Limb (tissue), 2 donors: ENCODE measurements at regions not wholly inside any gene's neighbourhood (a gene's known extent, or its start where the extent isn't known, plus 50 kb on each side); places are given as distances from the start of the nearest gene placed in this dataset.

ENCODE experiments used
- DNase-seq, 2 donors: peaks; one replicate each; pipeline ENCODE4 v3.0.0-alpha.2; 2016; ENCODE audit errors: extremely low spot score in 2 of 2

DNA sequence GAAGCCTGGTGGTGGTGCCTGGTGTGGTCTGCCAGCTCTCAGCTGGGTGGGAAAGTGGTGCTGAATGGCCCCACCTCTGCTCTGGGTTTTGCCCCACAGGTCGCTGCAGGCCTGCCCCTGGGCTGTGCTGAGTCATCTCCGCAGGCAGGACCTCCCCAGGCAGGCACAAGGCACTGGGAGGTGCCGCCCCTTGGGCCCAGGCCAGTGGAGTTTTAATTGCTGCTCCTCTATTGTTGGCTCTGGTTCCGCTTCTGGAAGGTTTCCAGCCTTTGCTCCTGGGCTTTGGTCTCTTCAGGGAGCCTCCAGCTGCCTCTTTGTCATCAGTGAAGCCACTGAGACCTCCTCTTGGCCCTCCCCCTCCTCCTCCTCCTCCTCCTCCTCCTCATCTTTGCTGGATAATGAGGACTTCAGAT is 180.3 kb upstream of the GRB10 start:
- no peak for DNase-seq

DNA sequence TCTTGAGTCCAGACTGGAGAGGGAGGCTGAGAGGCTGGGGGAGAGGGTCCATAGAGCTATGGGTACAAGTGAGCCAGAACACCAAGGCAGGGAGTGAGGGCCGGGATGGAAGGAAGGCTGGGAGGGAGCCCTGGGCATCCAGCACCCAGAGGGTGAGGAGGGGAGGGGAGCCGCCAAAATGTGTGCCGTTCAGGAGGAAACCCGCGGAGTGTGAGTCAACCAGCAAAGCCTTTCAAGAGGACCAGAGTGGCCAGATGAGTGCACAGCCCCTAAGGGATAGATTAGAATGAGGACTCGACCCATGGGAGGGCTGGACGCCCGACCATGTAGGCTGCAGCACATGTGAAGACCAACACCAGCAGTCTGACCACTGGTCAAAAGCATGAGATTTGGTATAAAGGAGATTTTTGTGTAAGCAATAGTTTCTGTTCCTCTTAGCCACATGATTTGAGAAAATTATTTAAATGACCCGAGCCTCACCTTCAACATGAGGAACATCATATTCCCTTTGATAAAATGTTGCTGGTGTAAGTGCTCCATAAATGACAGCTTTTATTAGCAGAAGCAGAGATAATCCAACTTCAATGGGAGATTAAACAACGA is 179.7 kb upstream of the GRB10 start:
- no peak for DNase-seq

DNA sequence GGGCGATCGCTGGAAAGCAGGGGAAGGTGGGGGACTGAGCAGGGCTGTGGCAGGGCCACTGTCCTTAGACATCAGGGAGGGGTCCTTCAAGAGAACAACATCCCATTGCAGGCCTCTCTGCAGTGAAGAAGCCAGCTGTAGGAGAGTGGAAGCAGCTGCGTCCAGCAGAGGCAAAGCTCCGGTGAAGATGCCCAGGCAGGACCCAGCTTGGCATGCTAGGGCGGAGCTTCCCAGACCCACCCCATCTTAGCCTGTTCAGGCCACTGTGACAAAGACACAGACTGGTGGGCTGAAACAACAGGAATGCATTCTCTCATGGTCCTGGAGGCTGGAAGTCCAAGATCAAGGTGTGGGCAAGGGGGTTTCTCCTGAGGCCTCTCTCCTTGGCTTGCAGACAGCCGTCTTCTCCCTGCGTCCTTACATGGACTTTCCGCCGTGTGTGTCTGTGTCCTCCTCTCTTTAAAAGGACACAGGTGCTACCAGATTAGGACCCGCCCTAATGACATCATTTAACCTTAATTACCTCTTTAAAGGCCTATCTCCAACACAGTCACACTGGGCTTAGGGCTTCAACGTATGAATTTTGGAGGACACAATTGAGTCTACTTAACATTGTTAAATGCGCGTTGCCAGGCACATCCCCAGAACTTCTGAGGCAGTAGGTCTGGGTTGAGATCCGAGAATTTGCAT is 178.1 kb upstream of the GRB10 start:
- no peak for DNase-seq

DNA sequence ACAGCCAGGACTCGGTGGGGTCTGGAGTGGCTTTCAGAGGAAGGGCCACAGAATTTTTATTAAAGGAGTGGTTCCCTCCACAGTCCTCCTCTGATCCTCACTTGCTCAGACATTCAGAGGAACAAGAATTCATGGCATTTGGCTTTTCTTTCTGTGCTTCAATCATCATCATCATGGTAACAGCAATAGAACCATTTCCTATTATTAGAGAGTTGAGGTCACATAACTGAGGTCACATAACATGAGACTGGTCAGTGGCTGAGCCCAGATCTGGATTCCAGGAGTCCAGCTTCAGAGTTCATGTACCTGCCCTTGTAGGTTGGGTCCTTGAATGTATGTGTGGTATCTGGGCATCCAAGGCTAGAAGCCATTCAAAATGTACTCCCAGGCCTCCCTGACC is 177.3 kb upstream of the GRB10 start:
- no peak for DNase-seq

DNA sequence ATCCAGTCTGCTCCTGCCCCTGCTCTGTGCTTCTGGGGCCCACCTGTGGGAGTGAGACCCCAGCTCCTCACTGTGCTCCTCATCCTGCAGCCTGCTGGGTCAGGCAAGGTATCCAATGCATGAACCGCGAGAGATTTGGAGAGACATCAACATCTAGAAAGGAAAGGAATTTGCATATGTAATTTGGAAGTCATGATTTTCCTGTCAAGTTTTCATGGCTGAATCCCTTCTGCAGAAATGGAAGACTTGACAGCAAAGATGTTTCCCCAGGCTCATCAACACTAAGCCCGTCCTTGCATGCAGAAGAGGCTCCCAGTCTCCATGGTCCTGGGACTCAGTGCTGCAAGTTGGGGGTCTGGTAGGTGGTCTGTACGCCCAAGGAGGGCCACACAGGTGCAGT is 176.9 kb upstream of the GRB10 start:
- DNase-seq: no peak

DNA sequence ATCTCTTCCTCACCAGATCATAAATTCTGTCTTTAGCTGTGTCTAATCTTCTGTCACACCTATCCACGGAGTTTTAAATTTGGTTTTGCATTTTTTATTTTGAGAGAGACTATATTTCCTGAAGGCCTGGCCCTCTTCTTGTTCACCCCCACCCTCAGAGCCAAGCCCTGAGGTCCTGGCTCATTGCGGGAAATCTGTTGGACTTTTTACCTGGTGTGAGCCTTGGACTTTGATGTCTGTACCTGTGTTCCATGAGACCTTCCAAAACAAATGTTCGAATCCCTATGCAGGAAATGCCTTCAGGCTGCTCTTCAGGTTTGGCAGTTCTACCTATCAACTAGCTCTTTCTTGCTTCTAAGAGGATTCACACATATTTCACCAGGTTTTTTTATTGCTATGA is 175.2 kb upstream of the GRB10 start:
- DNase-seq: no peak

DNA sequence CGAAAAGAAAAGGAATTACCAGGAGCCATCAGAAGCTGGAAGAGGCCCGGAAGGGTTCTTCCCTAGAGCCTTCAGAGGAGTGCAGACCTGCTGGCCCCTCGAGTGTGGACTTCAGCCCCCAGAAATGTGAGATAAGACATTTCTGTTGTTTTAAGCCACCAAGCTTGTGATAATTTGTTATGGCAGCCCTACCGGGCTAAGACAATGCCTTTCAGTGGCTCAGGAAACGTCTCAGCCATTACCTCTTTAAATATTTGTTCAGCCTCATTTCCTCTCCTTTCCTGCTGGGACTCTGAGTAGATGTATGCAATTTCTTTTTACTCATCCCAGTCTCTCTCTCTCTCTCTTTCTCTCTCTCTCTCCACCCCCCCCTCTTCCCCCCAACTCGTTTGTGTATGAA is 174.7 kb upstream of the GRB10 start:
- no peak for DNase-seq

DNA sequence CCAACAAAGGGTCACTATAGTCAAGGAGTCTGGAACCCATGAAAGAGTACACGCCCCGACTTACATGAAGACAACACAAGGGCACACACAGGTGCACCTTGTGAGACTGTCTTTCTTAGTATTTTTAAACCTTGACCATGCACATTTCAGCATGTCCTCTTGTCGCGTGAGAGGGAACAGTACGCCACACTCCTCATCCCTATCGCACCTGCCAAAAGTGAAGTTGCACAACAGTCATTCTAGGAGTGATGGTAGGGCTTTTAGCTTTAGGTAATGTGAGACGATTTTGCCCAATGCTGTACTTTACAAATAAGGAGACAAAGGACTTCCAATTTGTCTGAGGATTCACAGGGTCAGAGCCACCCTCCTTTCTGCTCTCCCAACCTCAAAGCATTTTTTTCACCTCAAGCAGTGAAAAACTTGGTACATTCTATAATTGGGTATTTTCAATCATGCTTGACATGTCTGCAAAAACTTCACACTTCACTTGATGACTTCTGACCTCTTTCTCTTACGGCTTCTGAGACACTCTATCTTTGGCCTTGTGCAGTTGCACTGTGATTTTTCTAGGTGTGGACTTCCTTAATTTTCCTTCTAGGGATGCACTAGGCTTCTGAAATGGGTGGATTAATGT is 173.9 kb upstream of the GRB10 start:
- no peak for DNase-seq

DNA sequence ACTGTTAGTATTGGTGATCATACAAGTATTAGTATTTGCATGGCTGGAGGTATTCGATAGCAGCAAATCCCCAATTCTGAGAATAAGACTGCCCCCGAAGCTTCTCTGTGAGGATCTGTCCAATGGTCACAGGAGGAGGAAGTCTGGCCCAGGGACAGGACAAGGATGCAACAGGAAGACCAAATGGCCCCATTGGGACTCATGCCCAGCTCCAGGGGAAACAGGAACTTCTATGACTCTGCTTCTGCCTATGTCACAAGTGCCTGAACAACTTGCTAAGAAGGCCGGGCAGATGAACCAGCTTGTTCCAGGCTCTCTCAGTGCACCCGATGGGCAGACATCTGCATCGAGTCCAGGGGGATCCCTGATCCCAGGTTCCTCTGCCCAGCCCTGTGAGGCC is 172.0 kb upstream of the GRB10 start:
- DNase-seq: no peak

DNA sequence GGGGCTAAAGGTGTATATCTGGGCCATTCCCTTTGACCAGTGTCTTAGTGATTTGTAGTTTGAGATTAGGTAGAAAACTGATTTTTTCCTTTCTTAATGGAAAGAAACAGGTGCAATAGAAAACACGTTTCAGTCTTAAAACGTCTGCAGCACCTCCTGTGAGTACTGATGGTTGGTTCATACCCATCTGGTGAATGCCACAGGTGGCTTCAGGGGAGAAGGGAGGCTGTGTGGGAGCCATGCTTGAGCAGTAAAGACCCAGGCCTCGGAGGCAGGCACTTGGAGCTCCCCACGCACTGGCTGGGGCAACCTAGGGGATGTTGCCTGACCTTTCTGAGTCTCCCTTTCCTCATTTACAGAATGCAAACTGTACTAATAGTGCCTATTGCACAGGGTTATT is 171.5 kb upstream of the GRB10 start:
- DNase-seq: no peak

DNA sequence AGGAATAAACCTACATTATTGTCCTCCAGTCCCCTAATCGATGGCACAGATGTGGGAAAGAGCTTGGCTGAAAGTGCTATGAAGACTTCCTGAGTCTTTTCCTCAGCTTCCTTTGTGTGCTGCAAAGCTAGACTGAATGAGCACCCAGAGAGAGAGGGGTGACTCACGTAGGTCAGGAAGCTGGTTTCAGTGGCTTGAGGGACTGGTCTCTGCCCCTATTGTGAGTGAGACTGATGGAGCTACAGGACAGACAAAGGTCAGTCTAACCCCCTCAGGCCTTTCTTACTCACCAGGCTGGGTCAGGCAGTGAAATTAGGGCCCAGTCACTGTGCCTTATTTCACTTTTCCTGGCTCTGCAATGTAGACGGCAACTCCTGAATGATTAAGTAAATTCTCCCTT is 171.1 kb upstream of the GRB10 start:
- no peak for DNase-seq

DNA sequence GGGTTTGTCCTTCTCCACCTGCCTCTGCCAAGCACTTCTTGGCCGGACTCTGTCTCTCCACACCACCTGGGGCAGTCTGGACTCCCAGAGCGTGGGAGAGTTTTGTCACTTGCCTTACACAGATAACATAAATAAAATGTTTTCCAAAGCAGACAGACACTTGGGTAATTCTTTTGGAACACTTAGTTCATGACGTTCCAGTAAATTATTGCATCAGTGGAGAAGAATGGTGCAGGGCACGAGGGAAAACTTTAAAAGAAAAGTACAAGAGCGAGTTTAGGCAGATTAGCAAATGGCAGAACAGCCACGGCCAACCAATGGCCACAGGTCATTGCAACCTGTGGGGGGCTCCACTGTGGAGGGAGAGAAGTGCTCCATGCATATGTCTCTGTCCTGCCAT is 170.6 kb upstream of the GRB10 start:
- DNase-seq: no peak

DNA sequence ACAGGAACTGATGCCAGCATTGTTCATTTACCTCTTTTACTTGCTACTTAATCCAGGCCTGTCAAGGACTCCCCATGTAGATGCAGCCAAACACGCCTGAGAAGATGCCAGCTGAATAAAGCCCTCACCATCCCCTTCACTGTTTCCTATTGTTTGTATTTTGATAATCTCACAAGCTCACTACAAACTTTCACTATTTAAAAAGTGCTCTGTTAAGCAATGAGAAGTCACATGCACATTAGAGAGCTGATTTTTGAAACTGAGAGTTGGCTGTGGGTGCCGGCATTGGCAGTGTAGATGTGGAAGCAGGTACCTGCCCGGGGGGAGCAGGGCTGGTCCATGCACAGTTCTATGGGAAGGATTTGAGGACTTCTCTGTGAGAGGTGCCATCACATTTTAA is 169.8 kb upstream of the GRB10 start:
- DNase-seq: no peak

DNA sequence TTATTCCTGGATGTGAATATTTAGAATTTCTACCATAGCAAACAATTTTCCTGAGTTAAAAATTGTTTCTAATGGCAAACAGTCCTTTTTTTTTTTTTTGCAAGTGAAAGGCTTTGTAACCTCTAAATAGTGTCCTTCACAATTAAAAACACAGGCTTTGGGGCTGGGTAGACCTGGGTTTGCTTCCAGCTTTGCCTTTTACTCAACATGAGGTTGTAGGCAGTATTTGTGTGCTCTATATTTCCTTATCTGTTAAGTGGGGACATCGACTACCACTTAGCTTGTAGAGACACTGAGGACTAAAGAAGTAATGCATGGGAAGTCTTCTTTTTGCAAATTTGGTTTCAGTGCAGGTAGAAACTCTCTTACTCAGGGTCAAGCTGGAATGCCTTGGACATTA is 169.4 kb upstream of the GRB10 start:
- DNase-seq: no peak

DNA sequence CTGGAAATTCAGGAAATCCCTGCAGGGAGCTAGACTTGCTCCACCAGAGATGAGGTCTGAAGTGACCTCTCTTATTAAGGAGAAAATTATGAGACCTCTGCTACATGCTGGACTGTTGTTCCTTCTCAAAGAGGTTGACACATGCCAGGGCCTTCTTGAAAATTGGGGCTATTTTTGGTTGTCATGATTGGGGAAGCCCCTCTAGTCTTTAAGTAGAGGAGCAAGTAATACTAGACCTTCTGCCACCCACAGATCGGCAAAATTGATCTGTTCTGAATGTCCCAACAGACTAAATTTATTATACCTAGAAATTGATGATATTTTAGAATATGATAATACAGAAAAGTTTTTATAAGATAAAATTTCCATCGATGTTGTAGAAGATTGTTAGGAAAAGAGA is 160.8 kb upstream of the GRB10 start:
- DNase-seq: no peak

DNA sequence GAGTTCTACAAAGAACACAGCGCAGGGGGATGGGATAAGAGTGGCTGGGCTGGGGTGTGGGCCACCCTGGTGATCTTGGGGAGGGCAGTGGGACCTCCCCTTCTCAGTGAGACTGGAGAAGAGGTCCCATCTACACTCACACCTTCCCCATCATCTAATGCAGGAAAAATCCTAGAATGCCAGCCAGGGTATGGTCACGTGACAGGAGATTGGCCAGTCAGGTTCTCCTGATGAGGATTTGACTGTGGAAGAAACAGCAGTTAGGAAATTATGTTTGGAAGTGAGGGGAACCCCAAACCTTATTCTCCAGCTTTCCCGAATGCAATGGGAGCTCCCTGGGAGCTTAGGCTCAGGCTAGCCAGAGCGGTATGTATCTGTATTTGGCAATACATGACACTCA is 158.8 kb upstream of the GRB10 start:
- DNase-seq: no peak

DNA sequence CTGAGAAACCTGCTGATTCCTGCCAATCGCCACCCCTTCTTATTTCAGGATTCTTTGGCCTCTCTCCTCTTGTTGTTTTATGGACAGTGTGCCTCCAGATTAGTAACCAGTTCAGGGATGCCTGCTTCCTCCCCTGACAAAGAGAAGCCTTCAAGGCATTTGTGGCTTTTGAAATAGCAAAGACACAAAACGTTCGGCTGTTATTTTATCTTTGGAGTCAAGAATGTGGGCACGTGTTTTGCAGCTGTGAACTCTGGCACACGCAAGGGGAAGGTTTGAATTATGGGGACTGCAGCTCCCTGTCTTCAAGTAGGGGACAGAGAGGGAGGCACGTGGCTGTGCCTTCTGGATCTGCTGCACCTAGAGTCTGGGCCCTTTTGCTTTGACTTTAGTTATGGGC is 157.9 kb upstream of the GRB10 start:
- DNase-seq: peak in 1 of 2 donors; percentile 10

DNA sequence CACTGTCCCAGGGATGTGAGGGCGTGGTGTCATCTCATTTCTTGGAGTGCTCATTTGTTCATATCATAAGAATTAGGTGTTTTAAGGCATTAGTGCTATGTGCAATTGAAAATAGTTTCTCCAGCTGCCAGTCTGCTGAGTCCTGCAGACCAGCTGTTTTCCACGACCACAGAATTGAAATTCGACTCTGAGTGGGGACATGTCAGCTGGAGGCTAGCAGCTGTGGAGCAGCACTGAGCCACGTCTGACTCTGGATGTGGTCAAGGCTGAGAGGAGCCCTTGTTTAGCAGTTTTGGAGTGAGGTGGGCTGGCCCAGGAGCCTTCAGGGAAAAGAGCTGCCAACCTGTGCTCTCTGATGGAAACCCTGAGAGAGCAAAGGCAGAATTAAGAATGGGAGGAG is 156.3 kb upstream of the GRB10 start:
- peak in 1 of 2 donors; percentile 64 for DNase-seq

DNA sequence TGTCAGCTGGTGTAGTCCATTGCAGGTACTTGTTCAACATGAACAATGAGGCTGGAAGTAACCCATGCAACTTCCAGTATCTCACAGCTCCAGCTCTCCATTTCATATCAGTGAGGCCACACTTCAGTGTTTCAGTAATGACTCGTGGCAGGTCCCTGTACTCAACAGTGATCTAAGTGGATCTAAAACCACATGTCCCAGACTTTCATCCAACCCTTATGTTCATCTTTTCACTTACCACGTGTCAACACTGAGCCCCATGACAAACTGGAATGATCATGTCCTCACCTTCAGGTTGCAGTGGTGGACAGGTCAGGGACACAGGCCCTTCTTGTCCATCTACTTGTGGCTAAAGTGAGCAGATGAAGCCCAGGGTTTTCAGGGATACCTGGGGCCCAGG is 155.0 kb upstream of the GRB10 start:
- DNase-seq: no peak

DNA sequence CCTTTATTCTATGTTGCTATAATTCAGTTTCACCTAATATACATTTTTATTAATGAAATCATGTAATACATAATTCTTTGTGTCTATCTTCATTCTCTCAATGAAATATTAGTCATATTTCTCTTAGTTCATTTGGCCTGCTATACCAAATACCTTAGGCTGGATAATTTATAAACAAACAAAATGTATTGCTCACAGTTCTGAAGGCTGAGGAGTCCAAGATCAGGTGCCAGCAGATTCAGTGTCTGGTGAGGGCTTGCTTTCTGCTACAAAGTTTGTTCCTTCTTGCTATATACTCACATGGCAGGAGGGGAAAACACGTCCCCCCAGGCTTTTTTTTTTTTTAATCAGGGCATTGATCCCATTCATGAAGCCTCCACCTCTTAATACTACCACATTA is 143.4 kb upstream of the GRB10 start:
- DNase-seq: no peak

DNA sequence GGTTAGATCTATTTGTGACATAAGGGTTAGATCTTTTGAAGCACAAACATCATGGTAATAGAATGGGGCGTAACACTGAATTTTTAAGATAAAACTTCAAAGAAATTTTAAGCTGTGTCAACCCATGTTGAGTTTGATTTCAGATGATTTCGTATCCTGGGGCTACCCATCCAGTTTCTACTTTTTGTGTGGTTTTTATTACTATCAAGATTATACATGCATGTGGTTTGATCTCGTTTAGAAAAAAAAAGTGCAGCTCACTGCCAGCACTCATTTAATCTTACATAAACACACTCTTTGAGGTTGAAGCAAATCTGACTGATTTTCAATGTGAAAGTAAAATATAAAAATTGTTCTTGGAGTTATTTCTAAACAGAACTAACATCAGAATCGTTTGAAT is 140.8 kb upstream of the GRB10 start:
- no peak for DNase-seq

DNA sequence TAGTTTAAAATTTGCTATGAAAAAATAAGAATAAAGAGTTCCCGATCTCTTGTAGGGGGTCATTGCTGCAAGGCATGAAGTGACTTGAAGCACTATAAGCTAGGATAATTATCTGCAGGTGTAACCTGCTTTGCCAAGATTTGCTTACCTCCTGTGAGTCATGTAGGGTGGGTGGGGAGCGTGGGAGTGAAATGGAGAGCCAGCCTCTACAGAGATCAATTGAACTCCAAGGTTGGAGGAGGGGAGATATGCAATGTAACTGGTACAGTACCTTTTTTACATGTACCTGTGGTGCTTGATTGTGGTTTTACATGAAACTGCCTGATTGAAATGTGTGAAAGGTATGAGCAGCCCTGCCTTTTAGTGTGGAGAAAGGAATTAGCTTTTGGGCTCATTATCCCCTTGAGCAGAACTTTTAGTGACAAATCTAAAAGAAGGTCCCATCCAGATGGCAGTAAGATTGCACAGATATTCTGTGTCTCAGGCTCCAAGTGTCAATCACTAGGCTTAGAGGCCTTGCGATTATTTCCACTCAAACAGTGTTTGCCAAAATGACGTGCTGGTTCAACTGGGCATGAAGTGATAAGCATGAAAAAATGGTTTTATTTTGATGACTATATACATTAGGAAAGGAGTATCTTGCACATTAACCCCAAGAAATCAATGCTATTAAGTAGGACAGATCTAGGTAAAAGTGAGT is 138.6 kb upstream of the GRB10 start:
- no peak for DNase-seq
